ENCODE measurements at regions not wholly inside any gene's neighbourhood (a gene's known extent, or its start where the extent isn't known, plus 50 kb on each side); places are given as distances from the start of the nearest gene placed in this dataset.
"Not testable (repeated sequence)": the region's sequence is repeated elsewhere in the genome, so short reads cannot be mapped to it uniquely, and the experiment has no call there.

DNA sequence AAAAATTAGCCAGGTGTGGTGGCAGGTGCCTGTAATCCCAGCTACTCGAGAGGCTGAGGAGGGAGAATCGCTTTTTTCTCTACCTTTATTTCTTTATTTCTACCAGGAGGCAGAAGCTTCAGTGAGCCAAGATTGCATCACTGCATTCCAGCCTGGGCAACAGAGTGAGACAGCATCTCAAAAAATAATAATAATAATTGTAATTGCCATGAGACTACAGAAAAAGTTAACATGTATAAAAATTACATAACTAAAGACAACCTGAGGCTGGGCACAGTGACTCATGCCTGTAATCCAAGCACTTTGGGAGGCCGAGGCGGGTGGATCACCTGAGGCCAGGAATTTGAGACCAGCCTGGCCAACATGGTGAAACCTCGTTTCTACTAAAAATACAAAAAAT is 181.5 kb downstream of the WSCD1 start:
- H3K4me3 ChIP-seq; CTCF ChIA-PET; H2AFZ ChIP-seq (ENCODE audit: control insufficient read depth, low read depth, low read length); POLR2A ChIA-PET; FAIRE-seq; SMC1A ChIA-PET (ENCODE audit: uncharacterized antibody, unreplicated experiment); BruUV-seq (replicated peaks); in situ Hi-C loops (cut with MboI); H3K4me2 ChIP-seq (ENCODE audit: control insufficient read depth, insufficient read depth); ATAC-seq; intact Hi-C loops (cut with micrococcal nuclease; ENCODE audit: unreplicated experiment); H3K27ac ChIP-seq (ENCODE audit: control insufficient read depth, insufficient read depth); H4K20me1 ChIP-seq (ENCODE audit: control insufficient read depth, insufficient read depth); DNase-seq (ENCODE audit: low read depth, low spot score); H3K9me3 ChIP-seq (replicated peaks; ENCODE audit: control insufficient read depth, insufficient read depth, low read length); H3K27me3 ChIP-seq (replicated peaks in 1 of 2; ENCODE audit: control insufficient read depth in 2 of 2, insufficient read depth in 2 of 2, low read length in 1 of 2); H3K9ac ChIP-seq (ENCODE audit: control insufficient read depth, insufficient read depth, low read length); RAD21 ChIA-PET (ENCODE audit: unreplicated experiment); H3K4me1 ChIP-seq (ENCODE audit: control insufficient read depth, insufficient read depth, low read length); H3K36me3 ChIP-seq (ENCODE audit: control insufficient read depth in 2 of 2, insufficient read depth in 2 of 2, low read length in 1 of 2); H3K79me2 ChIP-seq (ENCODE audit: control insufficient read depth, insufficient read depth, low read length): not testable (repeated sequence)
- WGBS (ENCODE audit: insufficient coverage, insufficient replicate concordance, low lambda C conversion rate, missing lambda C conversion rate), result 28% methylated on average over 5 of the region's 5 CpGs

- FAIRE-seq (no peak), DNase-seq (ENCODE audit: low read depth, low spot score) (no peak), ATAC-seq (no peak)
- in situ Hi-C loops (cut with MboI) (no loop called here), intact Hi-C loops (cut with micrococcal nuclease; ENCODE audit: unreplicated experiment) (no loop called here)
- Histone ChIP-seq H4K20me1 (ENCODE audit: control insufficient read depth, insufficient read depth) (no peaks in the 10 kb centered on the region), H3K27ac (ENCODE audit: control insufficient read depth, insufficient read depth) (no peak overlapping the region), H3K4me1 (ENCODE audit: control insufficient read depth, insufficient read depth, low read length) (no peaks in the 10 kb centered on the region), H2AFZ (ENCODE audit: control insufficient read depth, low read depth, low read length) (no peak overlapping the region), H3K9me3 (replicated peaks; ENCODE audit: control insufficient read depth, insufficient read depth, low read length) (no peaks in the 10 kb centered on the region), H3K9ac (ENCODE audit: control insufficient read depth, insufficient read depth, low read length) (no peak overlapping the region), H3K27me3 (replicated peaks in 1 of 2; ENCODE audit: control insufficient read depth in 2 of 2, insufficient read depth in 2 of 2, low read length in 1 of 2) (peaks cover 0 to 2% of the 10 kb centered on the region in 2 experiments; a peak in 1 of 4 replicates), H3K79me2 (ENCODE audit: control insufficient read depth, insufficient read depth, low read length) (no peaks in the 10 kb centered on the region), H3K4me3 (no peak overlapping the region), H3K4me2 (ENCODE audit: control insufficient read depth, insufficient read depth) (no peak overlapping the region), H3K36me3 (ENCODE audit: control insufficient read depth in 2 of 2, insufficient read depth in 2 of 2, low read length in 1 of 2) (no peaks in the 10 kb centered on the region)
- ChIA-PET SMC1A (ENCODE audit: uncharacterized antibody, unreplicated experiment) (no interaction called here), CTCF (no interaction called here), POLR2A (no interaction called here), RAD21 (ENCODE audit: unreplicated experiment) (no interaction called here)
- 15% methylated on average over 5 of the region's 5 CpGs for WGBS (ENCODE audit: insufficient coverage, insufficient replicate concordance, low lambda C conversion rate, missing lambda C conversion rate)
- no TSS peak for BruUV-seq (replicated peaks)
- TF ChIP-seq TBL1XR1 (IDR thresholded peaks at IDR 0.05; ENCODE audit: low read depth, low read length), result no peak
- no peak for TF ChIP-seq TARDBP (IDR thresholded peaks at IDR 0.05; ENCODE audit: borderline replicate concordance)
- TF ChIP-seq RELA (IDR thresholded peaks at IDR 0.05; ENCODE audit: borderline replicate concordance, partially characterized antibody), result no peak
- TF ChIP-seq NR2C1 (IDR thresholded peaks at IDR 0.05), result no peak
- no peak for TF ChIP-seq HCFC1 (IDR thresholded peaks at IDR 0.05; ENCODE audit: low read length)
- no peak for TF ChIP-seq ZBTB33 (IDR thresholded peaks at IDR 0.05)
- no peak for TF ChIP-seq ZNF687 (IDR thresholded peaks at IDR 0.05)
- TF ChIP-seq TCF12 (IDR thresholded peaks at IDR 0.05; ENCODE audit: low read depth, low read length), result no peak
- TF ChIP-seq GATAD2B (conservative IDR thresholded peaks at IDR 0.05; ENCODE audit: low read depth), result no peak
- TF ChIP-seq POU2F2 (IDR thresholded peaks at IDR 0.05; ENCODE audit: borderline replicate concordance, low read depth, low read length), result no peak
- no peak for TF ChIP-seq NFIC (IDR thresholded peaks at IDR 0.05; ENCODE audit: low read depth, low read length)
- no peak for TF ChIP-seq STAT1 (conservative IDR thresholded peaks at IDR 0.05)
- no peak for TF ChIP-seq MYB (IDR thresholded peaks at IDR 0.05; ENCODE audit: borderline replicate concordance, low read depth, low read length)
Measured at GRCh38 chr17:6249732-6250131, 179.6 kb downstream of the WSCD1 start.
